WERI-Rb-1 (cell line): ENCODE measurements at regions not wholly inside any gene's neighbourhood (a gene's known extent, or its start where the extent isn't known, plus 50 kb on each side); places are given as distances from the start of the nearest gene placed in this dataset.

Experiments used
- DNase-seq: peaks from one replicate; pipeline ENCODE4 v3.0.0-alpha.2; 2020
- H3K27ac ChIP-seq: fragments of 250-450 bp; sonication (Bioruptor Pico); 2 replicates; pipeline ENCODE4 v1.5.1; 2020; ENCODE audit warnings: mild to moderate bottlenecking, moderate library complexity
- H3K27me3 ChIP-seq: fragments of 250-450 bp; sonication (Bioruptor Pico); 2 replicates; pipeline ENCODE4 v1.5.1; 2021; ENCODE audit warnings: mild to moderate bottlenecking, low read depth, moderate library complexity; ENCODE audit not compliant: insufficient read depth, severe bottlenecking
- H3K36me3 ChIP-seq: fragments of 250-450 bp; sonication (Bioruptor Pico); 2 replicates; pipeline ENCODE4 v1.5.1; 2020; ENCODE audit warnings: mild to moderate bottlenecking, moderate library complexity
- H3K4me3 ChIP-seq: 2 replicates; pipeline ENCODE4 v1.5.1; 2011; ENCODE audit warnings: low read depth, mild to moderate bottlenecking, control low read depth, low read length
- H3K9me3 ChIP-seq: fragments of 250-450 bp; sonication (Bioruptor Pico); 2 replicates; pipeline ENCODE4 v1.5.1; 2021; ENCODE audit warnings: mild to moderate bottlenecking, moderate library complexity; ENCODE audit not compliant: severe bottlenecking
- CTCF ChIP-seq: IDR thresholded peaks from 2 replicates; pipeline ENCODE4 v1.5.1; 2011; ENCODE audit warnings: low read depth, mild to moderate bottlenecking, control low read depth, inconsistent platforms, low read length

DNA sequence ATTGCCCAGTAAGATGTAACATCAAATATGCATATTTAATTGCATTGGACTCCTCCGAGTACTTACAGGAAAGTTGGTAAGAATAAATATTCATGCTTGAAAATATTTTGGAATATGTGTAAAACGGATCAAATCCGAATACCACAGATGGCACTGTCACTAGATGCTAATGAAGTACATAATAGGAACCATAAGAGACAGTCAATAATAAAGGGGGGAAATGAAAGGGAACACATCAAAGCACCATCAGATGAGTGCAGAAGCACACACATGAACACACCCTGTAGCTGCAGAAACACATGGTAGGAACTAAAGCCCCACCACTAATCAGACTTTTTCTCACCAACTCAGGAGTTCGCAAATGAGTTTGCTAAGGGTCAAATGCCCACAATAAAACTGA, 52.2 kb upstream of the PAGE5 start:
- Histone ChIP-seq H3K9me3 (no peaks in the 10 kb centered on the region), H3K4me3 (no peak overlapping the region), H3K36me3 (no peaks in the 10 kb centered on the region), H3K27ac (no peak overlapping the region), H3K27me3 (peaks cover 4% of the 10 kb centered on the region)
- DNase-seq: no peak
- TF ChIP-seq CTCF: no peak

GRCh38 chrX:55169782-55170181, 50.4 kb upstream of the PAGE5 start:
- TF ChIP-seq CTCF: no peak
- H3K9me3 ChIP-seq: no peaks in the 10 kb centered on the region
- DNase-seq: no peak
- H3K27me3 ChIP-seq: peaks cover 9% of the 10 kb centered on the region
- H3K4me3 ChIP-seq: no peak overlapping the region
- H3K27ac ChIP-seq: no peak overlapping the region
- H3K36me3 ChIP-seq: no peaks in the 10 kb centered on the region
